ENCODE measurements at regions not wholly inside any gene's neighbourhood (a gene's known extent, or its start where the extent isn't known, plus 50 kb on each side); places are given as distances from the start of the nearest gene placed in this dataset.

GRCh38 chr6:134379076-134379475 lies 61.2 kb upstream of the SGK1 start:
- intact Hi-C loops (cut with micrococcal nuclease) = no loop called here

GRCh38 chr6:134378426-134378825 lies 60.5 kb upstream of the SGK1 start:
- intact Hi-C loops (cut with micrococcal nuclease) = no loop called here

- intact Hi-C loops (cut with micrococcal nuclease) = loop anchor here (1.0 kb wide), 1 partner anchor 202 kb away; no protein-coding TSS in a partner anchor
Observed at GRCh38 chr6:134376785-134377184, 58.9 kb upstream of the SGK1 start.

- intact Hi-C loops (cut with micrococcal nuclease) = no loop called here
Observed at GRCh38 chr6:134375220-134375580, 57.3 kb upstream of the SGK1 start.

GRCh38 chr6:134374491-134375219 lies 56.7 kb upstream of the SGK1 start:
- intact Hi-C loops (cut with micrococcal nuclease) = no loop called here

- intact Hi-C loops (cut with micrococcal nuclease) = no loop called here
Observed at GRCh38 chr6:134373993-134374392, 56.1 kb upstream of the SGK1 start.

GRCh38 chr6:134373282-134373922 lies 55.5 kb upstream of the SGK1 start:
- intact Hi-C loops (cut with micrococcal nuclease) = no loop called here

GRCh38 chr6:134372603-134373281 lies 54.8 kb upstream of the SGK1 start:
- intact Hi-C loops (cut with micrococcal nuclease) = no loop called here

GRCh38 chr6:134368670-134369069 lies 50.8 kb upstream of the SGK1 start:
- intact Hi-C loops (cut with micrococcal nuclease) = no loop called here
